ENCODE measurements at regions not wholly inside any gene's neighbourhood (a gene's known extent, or its start where the extent isn't known, plus 50 kb on each side); places are given as distances from the start of the nearest gene placed in this dataset.

GRCh38 chr1:29474274-29475244 lies 238.2 kb downstream of the PTPRU start:
- no peak for ATAC-seq
- no peak overlapping the region for H2AFZ ChIP-seq (ENCODE audit: control insufficient read depth, low read depth, low read length)
- intact Hi-C loops (cut with micrococcal nuclease; ENCODE audit: unreplicated experiment) (no loop called here), in situ Hi-C loops (cut with MboI) (no loop called here)
- H3K27me3 ChIP-seq (replicated peaks in 1 of 2; ENCODE audit: control insufficient read depth in 2 of 2, insufficient read depth in 2 of 2, low read length in 1 of 2): peaks cover 4 to 7% of the 10 kb centered on the region in 2 experiments
- DNase-seq (ENCODE audit: low read depth, low spot score): no peak
- H3K9me3 ChIP-seq (replicated peaks; ENCODE audit: control insufficient read depth, insufficient read depth, low read length): no peaks in the 10 kb centered on the region
- H4K20me1 ChIP-seq (ENCODE audit: control insufficient read depth, insufficient read depth): no peaks in the 10 kb centered on the region
- no peaks in the 10 kb centered on the region for H3K79me2 ChIP-seq (ENCODE audit: control insufficient read depth, insufficient read depth, low read length)
- POLR2A ChIA-PET: no interaction called here
- no peak for FAIRE-seq
- H3K4me3 ChIP-seq: no peak overlapping the region
- H3K9ac ChIP-seq (ENCODE audit: control insufficient read depth, insufficient read depth, low read length): no peak overlapping the region
- no peaks in the 10 kb centered on the region for H3K36me3 ChIP-seq (ENCODE audit: control insufficient read depth in 2 of 2, insufficient read depth in 2 of 2, low read length in 1 of 2)
- RAD21 ChIA-PET (ENCODE audit: unreplicated experiment): no interaction called here
- BruUV-seq (replicated peaks): no TSS peak
- no peak for TF ChIP-seq SIX5 (IDR thresholded peaks at IDR 0.05; ENCODE audit: low read depth, low read length, severe bottlenecking)
- TF ChIP-seq RBBP5 (conservative IDR thresholded peaks at IDR 0.05): no peak
- TF ChIP-seq ZNF207 (IDR thresholded peaks at IDR 0.05; ENCODE audit: borderline replicate concordance): no peak
- no peak for TF ChIP-seq ELK1 (IDR thresholded peaks at IDR 0.05; ENCODE audit: low read depth, low read length)
- no peak for TF ChIP-seq NFIC (IDR thresholded peaks at IDR 0.05; ENCODE audit: low read depth, low read length)
- TF ChIP-seq SREBF2 (IDR thresholded peaks at IDR 0.05; ENCODE audit: low read length): no peak
- TF ChIP-seq TCF7 (IDR thresholded peaks at IDR 0.05; ENCODE audit: borderline replicate concordance): no peak
- TF ChIP-seq SKIL (IDR thresholded peaks at IDR 0.05; ENCODE audit: low read depth, poor library complexity, severe bottlenecking): no peak
- TF ChIP-seq RUNX3 (IDR thresholded peaks at IDR 0.05; ENCODE audit: low read length): no peak
- H3K27ac ChIP-seq (ENCODE audit: control insufficient read depth, insufficient read depth): no peak overlapping the region
- SMC1A ChIA-PET (ENCODE audit: uncharacterized antibody, unreplicated experiment): no interaction called here
- CTCF ChIA-PET: no interaction called here
- H3K4me1 ChIP-seq (ENCODE audit: control insufficient read depth, insufficient read depth, low read length): no peaks in the 10 kb centered on the region
- WGBS (ENCODE audit: insufficient coverage, insufficient replicate concordance, low lambda C conversion rate, missing lambda C conversion rate): 11% methylated on average over 9 of the region's 9 CpGs
- no peak overlapping the region for H3K4me2 ChIP-seq (ENCODE audit: control insufficient read depth, insufficient read depth)
